GM12891 (cell line): ENCODE measurements at regions not wholly inside any gene's neighbourhood (a gene's known extent, or its start where the extent isn't known, plus 50 kb on each side); places are given as distances from the start of the nearest gene placed in this dataset.

ENCODE experiments used
- POLR2A ChIP-seq: IDR thresholded peaks from 2 replicates; pipeline ENCODE4 v1.6.1; 2011; ENCODE audit warnings: low read depth, low read length, control low read depth
- POLR2AphosphoS5 ChIP-seq: IDR thresholded peaks from 2 replicates; pipeline ENCODE4 v1.6.1; 2011; ENCODE audit warnings: low read depth, low read length, control low read depth

DNA sequence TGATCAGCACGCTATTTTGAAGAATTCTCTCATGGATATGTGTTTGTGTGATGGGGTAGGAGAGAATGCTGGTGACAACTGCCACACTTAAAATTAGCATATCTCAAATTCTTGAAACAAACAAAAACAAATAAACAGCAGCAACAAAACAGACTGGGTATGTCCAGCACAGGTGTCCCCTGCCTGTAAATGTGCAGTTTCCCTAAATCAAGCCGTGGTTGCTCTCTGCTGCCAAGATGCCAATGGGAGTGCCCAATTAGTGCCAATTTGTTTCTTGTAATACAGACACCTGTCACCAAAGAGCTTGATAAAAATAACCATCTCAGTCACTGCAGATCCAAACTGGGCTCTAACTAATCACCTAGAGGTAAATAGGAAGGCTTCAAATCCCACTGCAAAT lies 144.2 kb upstream of the SMARCA2 start:
- no peak for TF ChIP-seq POLR2AphosphoS5
- no peak for TF ChIP-seq POLR2A
